ENCODE measurements at regions not wholly inside any gene's neighbourhood (a gene's known extent, or its start where the extent isn't known, plus 50 kb on each side); places are given as distances from the start of the nearest gene placed in this dataset.

- Histone ChIP-seq H2AFZ (ENCODE audit: low read depth, low read length, poor library complexity, severe bottlenecking) (no peak overlapping the region), H3K9me3 (ENCODE audit: control insufficient read depth in 1 of 2, insufficient read depth in 1 of 2, low read depth in 1 of 2, low read length in 2 of 2) (peaks cover 0 to 5% of the 10 kb centered on the region in 2 experiments; a peak in 1 of 4 replicates), H3K9me2 (ENCODE audit: insufficient read depth) (no peaks in the 10 kb centered on the region), H3K79me2 (ENCODE audit: insufficient read depth, low read length) (no peaks in the 10 kb centered on the region), H3K27ac (ENCODE audit: low read depth, low read length) (no peak overlapping the region), H3K36me3 (ENCODE audit: control insufficient read depth in 1 of 2, insufficient read depth in 2 of 2, low read length in 2 of 2) (no peaks in the 10 kb centered on the region), H3K27me3 (ENCODE audit: insufficient read depth, low read length) (no peaks in the 10 kb centered on the region), H3K4me1 (ENCODE audit: control insufficient read depth in 1 of 2, insufficient read depth in 2 of 2, low read length in 2 of 2) (peaks cover 12 to 15% of the 10 kb centered on the region in 2 experiments), H4K20me1 (ENCODE audit: insufficient read depth) (no peaks in the 10 kb centered on the region), H3K4me3 (replicated peaks in 1 of 2; ENCODE audit: low read depth in 1 of 2, low read length in 2 of 2) (no peak overlapping the region), H3K4me2 (ENCODE audit: low read length) (no peak overlapping the region), H3K9ac (ENCODE audit: low read length) (no peak overlapping the region)
- ATAC-seq = no peak
- ChIA-PET CTCF (no interaction called here), RAD21 (ENCODE audit: low non-redundant PET in 1 of 2, low total read pairs in 2 of 2, uncharacterized antibody in 2 of 2, unreplicated experiment in 2 of 2) (interaction anchor here in 1 of 2 experiments (0.7 kb wide), 1 partner anchor 13 kb away, joined by 5 read pairs; no protein-coding TSS in a partner anchor), POLR2A (no interaction called here)
- BruUV-seq (replicated peaks) = no TSS peak
- TF ChIP-seq EZH2phosphoT487 (IDR thresholded peaks at IDR 0.05; ENCODE audit: borderline replicate concordance) = no peak
- TF ChIP-seq ZNF274 (IDR thresholded peaks at IDR 0.05; ENCODE audit: low read depth, low read length) = no peak
- TF ChIP-seq POLR2A (IDR thresholded peaks at IDR 0.05; ENCODE audit: borderline replicate concordance, extremely low read depth, insufficient read depth, insufficient read length) = no peak
- no peak for TF ChIP-seq ATF3 (IDR thresholded peaks at IDR 0.05)
- no peak for TF ChIP-seq CBX3 (IDR thresholded peaks at IDR 0.05; ENCODE audit: low read depth)
- TF ChIP-seq YY1 (IDR thresholded peaks at IDR 0.05; ENCODE audit: extremely low read depth, insufficient replicate concordance, low read depth, low read length) = no peak
- TF ChIP-seq ZBTB33 (IDR thresholded peaks at IDR 0.05; ENCODE audit: extremely low read depth, insufficient replicate concordance, low read length) = no peak
- intact Hi-C loops (cut with micrococcal nuclease) = no loop called here
- no peak for DNase-seq (ENCODE audit: low read depth, low spot score)
Measured at GRCh38 chr11:70783821-70784220, 385.5 kb downstream of the CTTN start.

- no peak for ATAC-seq
- Histone ChIP-seq H3K4me1 (ENCODE audit: control insufficient read depth in 1 of 2, insufficient read depth in 2 of 2, low read length in 2 of 2) (peaks cover 15 to 30% of the 10 kb centered on the region in 2 experiments), H3K4me3 (replicated peaks in 1 of 2; ENCODE audit: low read depth in 1 of 2, low read length in 2 of 2) (no peak overlapping the region), H3K9me3 (ENCODE audit: control insufficient read depth in 1 of 2, insufficient read depth in 1 of 2, low read depth in 1 of 2, low read length in 2 of 2) (peaks cover 0 to 5% of the 10 kb centered on the region in 2 experiments; a peak in 1 of 4 replicates), H3K9ac (ENCODE audit: low read length) (no peak overlapping the region), H4K20me1 (ENCODE audit: insufficient read depth) (no peaks in the 10 kb centered on the region), H3K9me2 (ENCODE audit: insufficient read depth) (no peaks in the 10 kb centered on the region), H3K36me3 (ENCODE audit: control insufficient read depth in 1 of 2, insufficient read depth in 2 of 2, low read length in 2 of 2) (no peaks in the 10 kb centered on the region), H3K27me3 (ENCODE audit: insufficient read depth, low read length) (no peaks in the 10 kb centered on the region), H2AFZ (ENCODE audit: low read depth, low read length, poor library complexity, severe bottlenecking) (no peak overlapping the region), H3K4me2 (ENCODE audit: low read length) (no peak overlapping the region), H3K27ac (ENCODE audit: low read depth, low read length) (no peak overlapping the region), H3K79me2 (ENCODE audit: insufficient read depth, low read length) (no peaks in the 10 kb centered on the region)
- ChIA-PET RAD21 (ENCODE audit: low non-redundant PET in 1 of 2, low total read pairs in 2 of 2, uncharacterized antibody in 2 of 2, unreplicated experiment in 2 of 2) (no interaction called here), POLR2A (no interaction called here), CTCF (no interaction called here)
- no peak for DNase-seq (ENCODE audit: low read depth, low spot score)
- intact Hi-C loops (cut with micrococcal nuclease) = no loop called here
- TF ChIP-seq EZH2phosphoT487 (IDR thresholded peaks at IDR 0.05; ENCODE audit: borderline replicate concordance) (no peak), SRF (IDR thresholded peaks at IDR 0.05; ENCODE audit: low read depth) (no peak), EZH2 (IDR thresholded peaks at IDR 0.05) (no peak), ATF3 (IDR thresholded peaks at IDR 0.05) (no peak), MAX (IDR thresholded peaks at IDR 0.05) (no peak), CBX3 (IDR thresholded peaks at IDR 0.05; ENCODE audit: low read depth) (no peak)
- BruUV-seq (replicated peaks) = no TSS peak
Measured at GRCh38 chr11:70785372-70785771, 387.0 kb downstream of the CTTN start.
